Activated CD8-positive, alpha-beta memory T cell treated with anti-CD3 and anti-CD28 coated beads, Interleukin-2, amount 50 U/mL, for 1 hour (primary cell): ENCODE measurements at regions not wholly inside any gene's neighbourhood (a gene's known extent, or its start where the extent isn't known, plus 50 kb on each side); places are given as distances from the start of the nearest gene placed in this dataset.

Source experiments
- DNase-seq: peaks from one replicate; pipeline ENCODE4 v3.0.0-alpha.2; 2020; ENCODE audit errors: extremely low read depth

GRCh38 chr3:5270666-5271371 is 83.3 kb downstream of the EDEM1 start:
- DNase-seq = no peak

GRCh38 chr3:5271372-5271683 is 83.8 kb downstream of the EDEM1 start:
- no peak for DNase-seq

- DNase-seq = no peak
Measured at GRCh38 chr3:5272387-5272786, 84.9 kb downstream of the EDEM1 start.

- no peak for DNase-seq
Measured at GRCh38 chr3:5274091-5274490, 86.6 kb downstream of the EDEM1 start.

- DNase-seq = no peak
Measured at GRCh38 chr3:5275529-5275928, 88.0 kb downstream of the EDEM1 start.

- no peak for DNase-seq
Measured at GRCh38 chr3:5276934-5277333, 89.4 kb downstream of the EDEM1 start.

GRCh38 chr3:5277612-5278236 is 90.2 kb downstream of the EDEM1 start:
- DNase-seq = no peak

- DNase-seq = no peak
Measured at GRCh38 chr3:5278666-5279065, 91.2 kb downstream of the EDEM1 start.

GRCh38 chr3:5282703-5283102 is 95.2 kb downstream of the EDEM1 start:
- no peak for DNase-seq

GRCh38 chr3:5285439-5285838 is 97.9 kb downstream of the EDEM1 start:
- DNase-seq = no peak

GRCh38 chr3:5290915-5291314 is 103.4 kb downstream of the EDEM1 start:
- DNase-seq = no peak

GRCh38 chr3:5292512-5292911 is 105.0 kb downstream of the EDEM1 start:
- DNase-seq = no peak

GRCh38 chr3:5293207-5293606 is 105.7 kb downstream of the EDEM1 start:
- no peak for DNase-seq

GRCh38 chr3:5294356-5294755 is 106.8 kb downstream of the EDEM1 start:
- DNase-seq = no peak

GRCh38 chr3:5295191-5295690 is 107.7 kb downstream of the EDEM1 start:
- DNase-seq = no peak

- DNase-seq = no peak
Measured at GRCh38 chr3:5296362-5296761, 108.9 kb downstream of the EDEM1 start.

GRCh38 chr3:5297895-5298294 is 110.4 kb downstream of the EDEM1 start:
- DNase-seq = no peak

- DNase-seq = no peak
Measured at GRCh38 chr3:5298453-5298852, 110.9 kb downstream of the EDEM1 start.

- DNase-seq = no peak
Measured at GRCh38 chr3:5299161-5299560, 111.7 kb downstream of the EDEM1 start.

GRCh38 chr3:5300638-5301037 is 113.1 kb downstream of the EDEM1 start:
- no peak for DNase-seq

GRCh38 chr3:5301651-5302297 is 114.3 kb downstream of the EDEM1 start:
- no peak for DNase-seq

- DNase-seq = no peak
Measured at GRCh38 chr3:5302661-5303060, 115.2 kb downstream of the EDEM1 start.

- no peak for DNase-seq
Measured at GRCh38 chr3:5304188-5304587, 116.7 kb downstream of the EDEM1 start.
